ENCODE measurements at regions not wholly inside any gene's neighbourhood (a gene's known extent, or its start where the extent isn't known, plus 50 kb on each side); places are given as distances from the start of the nearest gene placed in this dataset.

DNA sequence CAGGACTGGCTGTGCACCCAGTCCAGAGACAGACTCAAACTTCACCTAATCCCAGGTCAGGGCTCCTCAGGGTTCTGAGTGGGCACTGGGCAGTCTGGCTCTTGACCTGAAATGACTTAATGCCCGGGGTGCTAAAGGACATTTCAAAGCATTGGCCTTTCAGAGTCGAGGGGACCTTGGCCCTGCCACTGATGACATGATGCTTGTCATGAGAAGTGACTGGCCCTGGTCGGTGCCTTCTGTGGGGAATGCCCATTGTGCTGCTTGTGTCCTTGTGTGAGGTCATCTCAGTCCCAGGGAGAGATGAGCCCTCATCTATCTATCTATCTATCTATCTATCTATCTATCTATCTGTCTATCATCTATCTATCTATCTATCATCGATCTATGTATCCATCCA is 81.3 kb downstream of the CTAGE1 start:
- ATAC-seq (ENCODE audit: poor library complexity) (no peak), DNase-seq (no peak)
- intact Hi-C loops (cut with DNase I), result no loop called here

DNA sequence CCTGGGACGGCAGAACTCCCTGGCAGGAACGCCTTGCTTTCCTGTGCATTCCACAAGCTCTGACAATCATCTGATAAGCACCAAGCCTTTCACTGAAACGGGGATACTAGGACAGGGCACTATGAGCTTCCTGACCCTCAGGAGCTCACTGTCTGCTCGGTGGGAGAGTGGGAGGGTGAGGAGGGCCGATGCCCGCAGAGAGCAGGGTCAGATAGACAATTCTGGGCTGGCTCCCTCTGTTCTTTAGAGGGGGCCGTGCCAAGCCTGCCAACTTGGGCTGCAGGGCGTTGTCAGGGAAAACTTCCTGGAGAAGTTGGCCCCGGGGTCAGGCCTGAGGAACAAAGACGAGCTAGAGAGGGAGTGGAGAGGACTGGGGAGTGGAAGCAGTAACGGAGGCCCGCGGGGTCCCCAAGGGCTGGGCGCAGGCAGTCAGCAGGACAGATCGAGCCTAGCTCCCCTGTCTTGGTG is 82.0 kb downstream of the CTAGE1 start:
- intact Hi-C loops (cut with DNase I), result no loop called here
- ATAC-seq (ENCODE audit: poor library complexity), result peak; percentile 36
- DNase-seq, result no peak

DNA sequence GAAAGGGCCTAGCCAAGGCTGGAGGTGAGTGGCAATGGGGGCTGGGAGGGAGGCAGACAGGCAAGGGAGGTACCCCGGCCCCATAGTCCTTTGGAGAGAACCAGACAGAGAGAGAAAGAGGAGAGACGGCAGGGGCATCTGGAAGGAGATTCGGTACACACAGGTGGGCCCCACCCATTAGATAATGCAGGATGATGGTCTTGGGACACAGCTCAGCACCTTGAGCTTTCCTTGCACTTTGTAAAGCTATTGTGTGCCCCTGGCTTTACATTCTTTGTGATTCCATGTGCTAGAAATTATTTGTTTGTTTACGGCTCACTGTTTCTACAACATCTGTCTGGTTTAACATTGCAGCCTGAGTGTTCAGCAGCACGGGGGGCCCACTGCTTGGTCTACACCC is 83.1 kb downstream of the CTAGE1 start:
- ATAC-seq (ENCODE audit: poor library complexity) (no peak), DNase-seq (no peak)
- intact Hi-C loops (cut with DNase I), result no loop called here

DNA sequence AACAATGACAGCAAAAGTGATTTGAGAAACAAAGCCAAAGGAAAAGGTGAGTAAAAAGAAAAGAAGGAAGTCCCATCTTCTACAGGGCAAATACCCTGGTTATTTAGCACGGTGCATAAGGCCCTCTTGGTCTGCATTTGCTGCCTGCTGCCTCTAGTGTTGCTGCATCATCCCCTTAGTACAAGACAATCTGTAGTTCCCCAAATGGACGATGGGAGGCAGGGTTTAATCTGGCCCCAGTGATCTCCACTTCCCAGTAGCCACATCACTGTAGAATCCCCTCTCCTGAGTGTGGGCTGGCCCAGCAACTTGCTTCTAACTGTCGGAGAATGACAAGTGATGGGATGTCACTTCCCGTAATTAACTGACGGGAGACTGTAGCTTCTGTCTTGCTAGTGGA is 85.1 kb downstream of the CTAGE1 start:
- intact Hi-C loops (cut with DNase I), result no loop called here
- ATAC-seq (ENCODE audit: poor library complexity), result no peak
- DNase-seq, result no peak

DNA sequence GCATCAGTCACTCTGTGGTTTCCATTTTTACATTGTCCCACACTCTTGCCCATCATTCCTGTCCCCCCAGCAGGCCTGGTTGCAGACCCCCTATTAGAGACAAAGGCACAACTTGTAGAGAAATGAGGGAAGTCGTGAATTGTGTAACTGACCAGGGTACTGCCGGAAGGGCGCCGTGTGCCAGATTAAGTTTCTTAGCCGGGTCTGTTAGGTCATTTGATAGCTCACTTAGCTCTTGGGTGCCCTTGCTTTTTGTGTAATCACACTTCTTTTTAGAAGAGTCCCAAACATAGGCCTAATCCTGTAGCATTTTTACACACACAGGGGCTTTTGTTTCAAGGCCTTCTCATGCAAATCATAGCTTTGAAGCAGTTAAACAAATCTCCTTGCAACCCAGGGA is 87.2 kb downstream of the CTAGE1 start:
- DNase-seq, result no peak
- ATAC-seq (ENCODE audit: poor library complexity), result no peak
- intact Hi-C loops (cut with DNase I), result no loop called here

DNA sequence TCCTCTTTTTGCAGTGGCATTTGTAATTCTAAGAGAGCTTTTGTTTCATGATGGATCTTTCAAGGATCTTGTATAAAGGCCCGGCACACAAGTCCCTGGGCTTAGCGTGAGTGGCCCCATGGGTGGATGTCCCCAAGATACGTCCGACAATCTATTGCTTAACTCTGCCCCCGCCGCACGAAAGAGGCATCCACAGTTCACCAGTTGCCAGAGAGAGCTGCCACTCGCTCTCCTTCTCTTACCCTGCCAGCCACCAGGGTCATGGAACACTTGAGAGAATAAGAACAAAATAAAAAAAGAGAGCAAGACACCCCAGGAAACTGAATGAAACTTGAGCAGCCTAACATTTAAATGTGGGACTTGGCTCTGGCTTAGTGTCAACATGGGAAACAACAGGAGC is 92.3 kb downstream of the CTAGE1 start:
- intact Hi-C loops (cut with DNase I), result no loop called here
- DNase-seq (no peak), ATAC-seq (ENCODE audit: poor library complexity) (no peak)

DNA sequence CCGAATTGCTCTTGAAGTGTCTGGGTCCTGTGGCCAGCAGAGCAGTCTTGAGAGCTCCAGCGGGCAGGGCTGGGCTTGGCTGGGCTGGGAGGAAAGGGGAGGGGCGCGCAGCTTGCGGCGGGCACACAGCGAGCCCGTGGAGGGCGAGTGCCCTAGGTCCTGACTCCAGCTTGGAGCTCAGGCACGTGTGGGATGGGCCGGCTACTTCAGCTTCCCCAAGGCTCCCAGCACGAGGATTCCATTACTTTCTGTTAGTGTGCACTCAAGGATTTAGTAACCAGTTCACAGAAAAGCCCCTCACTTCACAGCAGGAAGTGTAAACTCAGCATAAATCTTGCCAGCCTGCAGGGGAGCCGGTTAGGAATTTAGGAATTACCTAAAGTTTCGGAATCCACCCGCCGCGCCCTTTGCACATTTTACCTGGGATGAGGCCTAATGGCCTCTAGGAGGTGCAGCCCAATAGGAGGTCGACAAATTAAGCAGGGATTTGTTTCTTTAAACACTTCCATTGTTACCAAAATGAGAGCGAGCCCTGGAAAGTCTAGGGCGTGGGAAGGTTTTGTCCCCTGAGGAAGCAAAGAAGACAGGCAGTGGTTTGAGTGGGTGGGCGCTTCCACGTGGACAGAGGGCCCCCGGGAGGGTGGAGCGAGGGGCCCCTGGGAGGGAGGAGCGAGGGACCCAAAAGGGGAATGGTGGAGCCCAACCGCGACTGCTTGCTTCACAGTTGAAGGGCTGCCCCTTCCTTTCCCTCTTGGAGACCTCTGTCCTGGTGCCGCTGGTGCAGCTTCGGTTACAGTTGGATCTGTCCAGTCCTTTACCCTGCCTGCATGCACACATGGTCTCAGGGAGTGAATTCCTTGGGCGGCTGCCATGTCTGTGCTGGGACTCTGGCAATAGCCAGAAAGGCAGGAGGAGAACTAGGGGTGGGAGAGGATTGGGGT is 93.3 kb downstream of the CTAGE1 start:
- intact Hi-C loops (cut with DNase I), result no loop called here
- peak; percentile 90 for ATAC-seq (ENCODE audit: poor library complexity)
- peak; percentile 85 for DNase-seq

DNA sequence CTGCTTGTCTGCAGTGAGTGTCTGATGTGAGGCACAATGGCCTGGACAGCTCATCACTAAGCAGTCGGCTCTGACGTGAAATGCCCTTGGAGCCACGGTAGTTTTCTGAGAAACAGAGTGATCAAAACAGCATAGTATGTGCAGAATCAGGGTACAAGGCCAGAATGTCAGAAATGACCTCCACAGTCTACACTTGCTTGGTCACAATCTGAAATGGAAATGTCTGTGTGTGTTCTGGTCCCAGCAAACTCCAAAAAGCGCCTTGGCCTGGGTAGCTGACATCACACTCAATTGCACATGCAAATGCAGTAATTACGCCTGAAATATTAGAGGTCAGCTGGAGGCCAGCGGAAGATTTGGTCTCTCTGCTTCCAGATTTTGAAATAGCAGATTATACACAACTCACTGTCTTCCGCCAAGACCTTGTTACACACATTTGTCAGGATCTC is 95.4 kb downstream of the CTAGE1 start:
- intact Hi-C loops (cut with DNase I), result no loop called here
- peak; percentile 49 for ATAC-seq (ENCODE audit: poor library complexity)
- DNase-seq, result peak; percentile 54

DNA sequence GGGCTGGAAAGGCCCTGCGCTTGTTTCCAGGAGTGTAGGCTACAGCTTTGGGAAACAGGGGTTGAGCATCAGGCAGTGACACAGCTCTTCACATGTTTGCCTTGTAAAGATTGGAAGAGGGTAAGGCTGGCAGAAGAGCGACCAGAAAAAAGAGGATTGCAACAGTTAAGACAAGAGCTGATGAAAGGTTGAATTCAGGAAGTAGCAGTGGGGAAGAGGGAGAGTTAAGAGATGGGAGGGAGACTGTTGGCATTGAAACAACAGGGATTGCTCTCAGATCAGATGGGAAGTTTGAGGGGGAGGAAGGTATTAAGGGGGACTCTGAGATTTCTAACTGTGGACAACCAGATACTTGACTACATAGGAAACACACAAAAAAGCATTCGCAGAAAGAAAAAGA is 96.9 kb downstream of the CTAGE1 start:
- DNase-seq (no peak), ATAC-seq (ENCODE audit: poor library complexity) (no peak)
- intact Hi-C loops (cut with DNase I), result no loop called here

DNA sequence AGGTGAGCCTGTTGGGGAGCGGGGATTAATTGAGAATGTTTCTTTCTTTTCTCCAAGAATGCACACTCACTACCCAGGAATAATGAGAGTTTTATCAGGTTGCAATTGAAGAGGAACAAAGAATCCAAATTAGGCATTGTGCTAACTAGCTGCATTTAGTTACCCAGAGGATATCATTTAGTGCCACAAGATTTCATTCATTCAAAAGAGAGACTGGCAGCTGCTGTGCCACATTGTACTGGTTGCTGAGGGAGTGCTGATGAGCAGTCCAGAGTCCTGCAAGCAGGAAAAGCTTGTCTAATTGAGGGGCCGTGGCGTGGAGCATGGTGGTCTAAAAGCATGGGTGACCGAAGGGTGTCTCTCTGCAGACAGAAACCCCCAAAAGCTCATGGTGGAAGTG is 97.6 kb downstream of the CTAGE1 start:
- intact Hi-C loops (cut with DNase I), result no loop called here
- no peak for DNase-seq
- no peak for ATAC-seq (ENCODE audit: poor library complexity)

DNA sequence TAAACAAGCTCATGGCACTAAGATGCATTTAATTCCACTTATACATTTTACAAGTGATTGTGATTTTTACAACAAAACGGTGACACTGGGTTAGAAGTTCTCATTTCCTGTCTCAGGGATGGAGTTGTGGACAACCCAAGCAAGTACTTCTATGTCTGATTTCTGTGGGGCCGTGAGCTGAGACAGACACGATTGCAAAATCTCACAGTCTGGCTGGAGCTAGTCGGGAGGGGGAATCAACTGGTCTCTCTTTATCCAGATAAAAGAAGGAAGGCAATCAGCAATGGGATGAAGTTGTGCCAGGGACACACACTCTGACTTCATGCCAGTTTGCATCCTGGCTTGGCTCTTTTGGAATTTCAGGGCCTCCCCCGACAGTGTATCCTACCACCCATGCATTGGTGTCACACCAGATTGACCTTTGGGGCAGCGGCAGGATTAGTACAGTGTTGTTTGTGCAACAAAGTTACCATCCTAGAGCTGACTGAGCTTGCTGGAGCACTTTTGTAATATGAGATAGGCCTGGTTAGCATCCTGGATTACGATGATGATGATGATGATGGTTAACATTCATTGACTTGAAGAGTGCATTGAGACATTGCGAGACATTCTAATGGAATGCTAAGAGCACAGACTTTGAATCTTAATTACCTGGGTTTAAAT is 98.8 kb downstream of the CTAGE1 start:
- intact Hi-C loops (cut with DNase I), result no loop called here
- ATAC-seq (ENCODE audit: poor library complexity), result peak; percentile 26

DNA sequence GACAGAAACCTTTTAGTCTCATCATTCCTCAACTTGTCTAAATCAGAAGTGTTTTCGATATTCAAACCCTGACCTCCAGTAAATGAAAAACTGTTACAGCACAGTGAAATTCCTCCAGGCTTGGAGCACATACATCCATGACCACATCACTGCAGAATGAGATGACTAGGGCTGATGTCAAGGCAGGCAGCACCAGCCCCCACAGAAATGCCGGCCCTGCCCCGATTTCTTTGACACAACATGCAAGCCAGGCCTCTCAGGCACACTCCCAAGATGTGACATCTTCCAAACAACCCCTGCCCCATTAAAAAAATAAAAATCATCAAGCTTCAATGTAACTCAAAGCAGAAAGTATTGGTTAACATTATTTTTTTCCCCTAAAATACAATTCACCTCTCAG is 103.3 kb downstream of the CTAGE1 start:
- ATAC-seq (ENCODE audit: poor library complexity) (no peak), DNase-seq (peak; percentile 55)
- intact Hi-C loops (cut with DNase I), result no loop called here

More for the DNA sequence above, 98.8 kb downstream of the CTAGE1 start:
- no peak for DNase-seq

DNA sequence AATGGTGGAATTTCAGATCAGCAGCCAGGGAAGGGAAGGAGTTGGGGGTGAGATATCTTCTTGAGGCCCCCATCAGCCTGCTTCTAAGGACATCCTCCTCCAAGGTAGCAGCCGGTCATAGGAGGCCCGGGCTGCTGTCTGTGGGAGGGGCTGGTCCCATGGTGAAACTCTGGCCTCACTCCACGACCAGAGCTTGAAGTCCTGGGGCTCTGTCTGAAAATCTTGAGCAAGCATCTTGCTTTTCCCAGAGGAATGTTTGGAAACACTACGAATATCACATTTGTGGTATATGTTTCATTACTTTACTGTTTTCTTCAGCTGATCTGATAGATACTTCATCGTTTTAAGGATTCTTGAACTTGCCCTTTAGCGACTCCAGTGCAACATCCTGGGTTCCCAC is 103.7 kb downstream of the CTAGE1 start:
- ATAC-seq (ENCODE audit: poor library complexity) (no peak), DNase-seq (peak; percentile 44)
- intact Hi-C loops (cut with DNase I), result no loop called here

DNA sequence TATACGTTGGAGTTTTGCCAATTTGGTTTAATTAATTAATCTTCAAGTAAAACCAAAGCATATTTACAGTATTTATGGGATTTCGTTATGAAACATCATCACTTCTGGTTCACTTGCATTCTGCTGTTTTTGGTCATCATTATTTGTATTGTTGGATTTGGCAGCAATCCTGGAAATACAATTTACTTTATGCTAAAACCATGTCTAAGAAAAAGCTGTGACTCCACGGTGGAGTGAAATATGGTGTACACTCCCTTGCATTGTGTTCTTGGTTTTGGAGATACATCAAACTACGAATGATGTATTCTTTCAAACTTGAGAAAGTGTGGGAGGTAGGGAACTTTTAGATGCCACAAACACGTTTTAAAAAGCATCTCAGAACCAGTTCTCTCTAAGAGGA is 106.4 kb downstream of the CTAGE1 start:
- ATAC-seq (ENCODE audit: poor library complexity), result no peak
- intact Hi-C loops (cut with DNase I), result no loop called here
- DNase-seq, result no peak

DNA sequence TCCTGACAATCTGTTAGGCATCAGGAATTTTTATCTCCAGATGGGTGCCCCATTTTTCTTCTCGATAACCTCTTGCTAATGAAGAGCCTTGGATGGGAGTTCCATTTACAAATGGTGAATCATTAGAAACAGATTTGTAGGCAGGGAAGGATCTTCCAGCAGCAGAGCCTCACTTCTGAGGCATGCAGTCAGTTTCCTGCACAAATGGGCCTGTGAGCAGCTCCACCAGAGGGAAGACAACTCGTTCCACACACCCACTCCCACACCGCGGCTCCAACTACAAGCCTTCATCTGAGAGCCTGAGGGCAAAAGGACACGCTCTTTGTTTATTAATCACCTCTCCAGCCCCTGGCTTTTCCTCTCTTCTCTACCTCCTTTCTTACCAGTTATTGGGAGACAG is 108.5 kb downstream of the CTAGE1 start:
- DNase-seq (no peak), ATAC-seq (ENCODE audit: poor library complexity) (no peak)

DNA sequence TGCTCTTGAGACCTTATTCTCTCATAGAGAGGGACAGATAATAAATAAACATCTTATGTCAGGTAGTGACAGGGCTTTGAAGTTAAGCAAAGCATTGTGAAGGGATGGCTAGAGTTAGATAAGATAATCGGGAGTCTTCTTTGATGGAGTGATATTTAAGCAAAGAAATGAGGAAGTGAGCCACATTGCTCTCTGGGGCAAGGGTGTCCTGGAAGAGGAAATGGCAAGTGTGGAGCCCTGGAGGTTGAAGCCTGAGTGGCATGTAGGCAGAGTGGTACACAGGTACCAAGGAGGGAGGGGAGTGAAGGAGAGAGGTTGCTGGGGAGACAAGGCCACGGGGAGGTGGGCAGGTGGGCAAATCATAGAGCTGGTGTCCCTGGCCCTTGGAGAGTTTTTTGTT is 110.2 kb downstream of the CTAGE1 start:
- DNase-seq, result no peak
- intact Hi-C loops (cut with DNase I), result no loop called here
- no peak for ATAC-seq (ENCODE audit: poor library complexity)

More for the DNA sequence above, 108.5 kb downstream of the CTAGE1 start:
- intact Hi-C loops (cut with DNase I), result no loop called here

DNA sequence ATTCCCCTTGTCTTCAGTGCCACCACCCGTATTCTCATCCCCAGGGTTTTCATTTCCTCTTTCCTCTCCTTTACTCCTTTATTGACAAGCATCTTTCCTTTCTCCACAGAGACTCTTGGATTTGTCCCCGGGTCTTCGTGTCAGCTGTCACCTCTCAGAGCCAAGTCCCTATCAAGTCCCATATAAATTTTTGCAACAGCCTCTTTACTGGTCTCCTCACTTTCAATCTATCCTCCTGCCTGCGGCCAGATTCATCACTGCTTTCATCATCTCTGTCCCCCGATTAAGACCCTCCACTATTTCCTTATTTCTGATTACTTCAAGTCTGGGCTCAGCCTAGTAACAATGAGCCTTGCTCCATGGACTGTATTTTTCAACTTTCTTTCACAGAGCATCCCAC is 113.8 kb downstream of the CTAGE1 start:
- no peak for ATAC-seq (ENCODE audit: poor library complexity)
- intact Hi-C loops (cut with DNase I), result no loop called here
- no peak for DNase-seq

DNA sequence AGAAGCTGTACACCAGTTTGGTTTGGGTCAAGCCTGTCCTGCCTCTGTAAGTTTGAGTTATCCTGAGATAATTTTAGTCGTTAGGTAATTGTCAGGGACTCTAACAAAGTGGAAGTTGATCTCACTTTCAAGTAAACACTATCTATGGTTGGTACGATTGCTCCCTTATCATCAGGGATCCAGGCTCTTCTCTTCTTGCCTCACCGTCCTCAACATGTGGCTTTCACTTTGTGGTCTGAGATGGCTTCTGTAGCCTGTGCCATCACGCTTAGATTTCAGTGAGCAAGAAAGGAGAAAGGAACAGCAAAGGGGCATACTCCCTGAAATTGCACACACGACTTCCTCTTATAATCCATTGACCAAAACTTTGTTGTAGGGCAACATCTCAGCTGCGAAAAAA is 115.6 kb downstream of the CTAGE1 start:
- peak; percentile 27 for ATAC-seq (ENCODE audit: poor library complexity)
- intact Hi-C loops (cut with DNase I), result no loop called here
- no peak for DNase-seq

DNA sequence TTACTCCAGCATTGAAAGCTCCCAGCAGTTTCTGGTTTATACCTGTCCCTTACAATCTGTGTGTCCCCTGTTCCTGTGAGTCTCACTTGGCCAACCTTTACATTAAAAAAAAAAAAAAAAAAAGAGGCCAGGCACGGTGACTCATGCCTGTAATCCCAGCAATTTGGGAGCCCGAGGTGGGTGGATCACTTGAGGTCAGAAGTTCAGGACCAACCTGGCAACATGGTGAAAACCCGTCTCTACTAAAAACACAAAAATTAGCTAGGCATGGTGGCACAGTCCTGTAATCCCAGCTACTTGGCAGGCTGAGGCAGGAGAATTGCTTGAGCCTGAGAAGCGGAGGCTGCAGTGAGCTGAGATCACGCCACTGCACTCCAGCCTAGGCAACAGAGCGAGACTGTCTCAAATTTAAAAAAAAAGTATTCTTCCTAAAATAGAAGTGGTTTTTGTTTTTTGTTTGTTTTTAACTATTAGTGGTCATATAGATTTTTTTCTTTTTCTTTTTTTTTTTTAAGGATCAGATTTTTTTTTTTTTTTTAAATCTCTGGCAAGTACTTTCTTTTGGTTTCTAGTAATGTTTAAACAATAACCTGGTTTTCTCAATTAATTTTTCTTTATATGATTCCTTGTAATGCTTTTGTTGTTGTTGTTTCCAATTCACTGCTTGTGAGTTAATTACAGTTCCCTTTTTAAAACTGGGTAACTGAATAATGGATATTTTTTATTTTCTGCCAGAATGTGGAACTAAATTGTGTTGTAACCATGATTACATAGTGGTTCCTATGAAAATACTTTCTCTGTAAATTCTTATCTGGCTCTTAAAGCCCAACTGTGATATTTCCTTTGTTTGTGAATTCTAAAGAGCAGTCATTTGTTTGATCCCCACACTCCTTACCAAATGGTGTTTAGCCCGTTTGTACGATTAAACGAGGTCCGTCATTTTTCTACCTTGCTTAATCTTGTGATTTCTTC is 116.8 kb downstream of the CTAGE1 start:
- intact Hi-C loops (cut with DNase I), result no loop called here
- no peak for DNase-seq
- no peak for ATAC-seq (ENCODE audit: poor library complexity)

All from Right ventricle myocardium superior (tissue), 1 donor.